Astrocyte (in vitro differentiated cells and primary cell): ENCODE measurements at regions not wholly inside any gene's neighbourhood (a gene's known extent, or its start where the extent isn't known, plus 50 kb on each side); places are given as distances from the start of the nearest gene placed in this dataset.

ENCODE experiments used
- EZH2 ChIP-seq: IDR thresholded peaks from 2 replicates; pipeline ENCODE4 v1.6.1; 2012; ENCODE audit warnings: mild to moderate bottlenecking, low read length, inconsistent platforms; ENCODE audit not compliant: insufficient read depth
- TF ChIP-seq, protein P1 (sequence below): IDR thresholded peaks from 2 replicates; pipeline ENCODE4 v1.5.1; 2011; ENCODE audit warnings: low read depth, mild to moderate bottlenecking, inconsistent platforms, low read length, moderate library complexity; ENCODE audit not compliant: insufficient read depth

DNA sequence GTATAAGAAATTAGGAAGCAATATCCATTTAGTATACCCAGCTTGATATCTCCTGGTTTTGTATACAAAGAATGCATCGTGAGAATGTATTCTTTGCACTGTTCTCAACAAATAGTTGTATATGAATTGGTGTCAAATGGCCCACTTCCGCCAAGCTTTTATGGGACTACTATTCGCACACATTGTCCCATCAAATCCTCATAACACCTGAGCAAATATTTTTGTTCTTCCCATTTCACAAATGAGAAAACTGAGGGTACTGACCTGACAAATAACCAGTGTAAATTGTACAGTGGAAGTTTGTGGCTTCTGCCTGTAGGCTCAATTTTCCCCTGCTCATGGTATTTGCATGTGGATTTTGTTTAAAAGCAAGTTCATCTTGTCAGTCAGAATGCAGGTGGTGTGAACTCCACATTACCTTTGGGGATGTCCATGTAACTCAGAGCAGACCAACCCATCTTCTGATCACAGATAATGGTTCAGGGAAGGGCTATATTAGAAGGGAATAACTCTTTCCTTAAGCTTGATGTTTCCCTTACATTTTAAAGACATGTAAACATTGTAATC lies 51.5 kb upstream of the FAM241A start:
- TF ChIP-seq, protein P1, sequence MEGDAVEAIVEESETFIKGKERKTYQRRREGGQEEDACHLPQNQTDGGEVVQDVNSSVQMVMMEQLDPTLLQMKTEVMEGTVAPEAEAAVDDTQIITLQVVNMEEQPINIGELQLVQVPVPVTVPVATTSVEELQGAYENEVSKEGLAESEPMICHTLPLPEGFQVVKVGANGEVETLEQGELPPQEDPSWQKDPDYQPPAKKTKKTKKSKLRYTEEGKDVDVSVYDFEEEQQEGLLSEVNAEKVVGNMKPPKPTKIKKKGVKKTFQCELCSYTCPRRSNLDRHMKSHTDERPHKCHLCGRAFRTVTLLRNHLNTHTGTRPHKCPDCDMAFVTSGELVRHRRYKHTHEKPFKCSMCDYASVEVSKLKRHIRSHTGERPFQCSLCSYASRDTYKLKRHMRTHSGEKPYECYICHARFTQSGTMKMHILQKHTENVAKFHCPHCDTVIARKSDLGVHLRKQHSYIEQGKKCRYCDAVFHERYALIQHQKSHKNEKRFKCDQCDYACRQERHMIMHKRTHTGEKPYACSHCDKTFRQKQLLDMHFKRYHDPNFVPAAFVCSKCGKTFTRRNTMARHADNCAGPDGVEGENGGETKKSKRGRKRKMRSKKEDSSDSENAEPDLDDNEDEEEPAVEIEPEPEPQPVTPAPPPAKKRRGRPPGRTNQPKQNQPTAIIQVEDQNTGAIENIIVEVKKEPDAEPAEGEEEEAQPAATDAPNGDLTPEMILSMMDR = no peak
- no peak for TF ChIP-seq EZH2
